Ectodermal cell (in vitro differentiated cells): ENCODE measurements at regions not wholly inside any gene's neighbourhood (a gene's known extent, or its start where the extent isn't known, plus 50 kb on each side); places are given as distances from the start of the nearest gene placed in this dataset.

Source experiments
- H3K27ac ChIP-seq: 2 replicates; pipeline ENCODE4 v1.7.0; 2013; ENCODE audit warnings: mild to moderate bottlenecking, low read depth, low read length; ENCODE audit not compliant: insufficient read depth, poor library complexity, severe bottlenecking
- H3K27me3 ChIP-seq: 2 replicates; pipeline ENCODE4 v1.7.0; 2013; ENCODE audit warnings: mild to moderate bottlenecking, low read length; ENCODE audit not compliant: insufficient read depth, control insufficient read depth, poor library complexity, severe bottlenecking
- H3K36me3 ChIP-seq: one replicate; pipeline ENCODE4 v1.7.0; 2013; ENCODE audit warnings: low read length; ENCODE audit not compliant: control insufficient read depth, insufficient read depth
- H3K4me1 ChIP-seq: one replicate; pipeline ENCODE4 v1.7.0; 2013; ENCODE audit warnings: low read length; ENCODE audit not compliant: control insufficient read depth, insufficient read depth
- H3K4me3 ChIP-seq: 2 replicates; pipeline ENCODE4 v1.7.0; 2013; ENCODE audit warnings: low read depth, low read length, control low read depth; ENCODE audit not compliant: insufficient read depth
- H3K9me3 ChIP-seq: 2 replicates; pipeline ENCODE4 v1.7.0; 2013; ENCODE audit warnings: mild to moderate bottlenecking, low read length, moderate library complexity; ENCODE audit not compliant: control insufficient read depth
- WGBS, 2 experiments: methylation state at CpG; one replicate each; pipeline ENCODE4 v1.1.7; 2013; ENCODE audit warnings: missing lambda C conversion rate in 2 of 2; 5-methylcytosine and 5-hydroxymethylcytosine counted together

GRCh38 chr3:10566451-10566850, 61.1 kb upstream of the ATP2B2 start:
- 100% methylated on average over 2 to 3 of the region's 3 CpGs for WGBS, 2 experiments
- H3K4me3 ChIP-seq: no peak overlapping the region
- H3K27me3 ChIP-seq: no peaks in the 10 kb centered on the region
- H3K4me1 ChIP-seq: no peaks in the 10 kb centered on the region
- no peaks in the 10 kb centered on the region for H3K36me3 ChIP-seq
- H3K27ac ChIP-seq: no peak overlapping the region
- H3K9me3 ChIP-seq: no peaks in the 10 kb centered on the region

GRCh38 chr3:10568549-10568948, 63.2 kb upstream of the ATP2B2 start:
- Histone ChIP-seq H3K27ac (no peak overlapping the region), H3K27me3 (no peaks in the 10 kb centered on the region), H3K4me1 (no peaks in the 10 kb centered on the region), H3K4me3 (no peak overlapping the region), H3K9me3 (no peaks in the 10 kb centered on the region), H3K36me3 (no peaks in the 10 kb centered on the region)
- 73 to 87% methylated on average over 5 of the region's 5 CpGs for WGBS, 2 experiments

- 91 to 93% methylated on average over 11 of the region's 11 CpGs for WGBS, 2 experiments
- H3K27me3 ChIP-seq: no peaks in the 10 kb centered on the region
- no peaks in the 10 kb centered on the region for H3K4me1 ChIP-seq
Observed at GRCh38 chr3:10570196-10570946, 65.0 kb upstream of the ATP2B2 start.

GRCh38 chr3:10574101-10574620, 68.8 kb upstream of the ATP2B2 start:
- Histone ChIP-seq H3K4me3 (no peak overlapping the region), H3K27ac (no peak overlapping the region), H3K9me3 (no peaks in the 10 kb centered on the region), H3K4me1 (no peaks in the 10 kb centered on the region), H3K36me3 (no peaks in the 10 kb centered on the region), H3K27me3 (no peaks in the 10 kb centered on the region)
- 87 to 89% methylated on average over 6 of the region's 6 CpGs for WGBS, 2 experiments

More at GRCh38 chr3:10570196-10570946, 65.0 kb upstream of the ATP2B2 start:
- no peak overlapping the region for H3K27ac ChIP-seq
- H3K4me3 ChIP-seq: no peak overlapping the region
- H3K36me3 ChIP-seq: no peaks in the 10 kb centered on the region
- no peaks in the 10 kb centered on the region for H3K9me3 ChIP-seq

- Histone ChIP-seq H3K27me3 (no peaks in the 10 kb centered on the region), H3K4me1 (no peaks in the 10 kb centered on the region), H3K27ac (no peak overlapping the region), H3K4me3 (no peak overlapping the region), H3K9me3 (no peaks in the 10 kb centered on the region), H3K36me3 (no peaks in the 10 kb centered on the region)
- 95 to 97% methylated on average over 5 of the region's 5 CpGs for WGBS, 2 experiments
Observed at GRCh38 chr3:10575601-10576160, 70.3 kb upstream of the ATP2B2 start.

GRCh38 chr3:10577486-10577885, 72.1 kb upstream of the ATP2B2 start:
- no peaks in the 10 kb centered on the region for H3K27me3 ChIP-seq
- 81 to 85% methylated on average over 7 of the region's 7 CpGs for WGBS, 2 experiments
- no peak overlapping the region for H3K4me3 ChIP-seq
- H3K9me3 ChIP-seq: no peaks in the 10 kb centered on the region
- H3K27ac ChIP-seq: no peak overlapping the region
- H3K36me3 ChIP-seq: no peaks in the 10 kb centered on the region
- H3K4me1 ChIP-seq: no peaks in the 10 kb centered on the region

- H3K27ac ChIP-seq: no peak overlapping the region
- 93 to 94% methylated on average over 8 of the region's 8 CpGs for WGBS, 2 experiments
- H3K27me3 ChIP-seq: no peaks in the 10 kb centered on the region
- H3K9me3 ChIP-seq: no peaks in the 10 kb centered on the region
- H3K4me3 ChIP-seq: no peak overlapping the region
- H3K36me3 ChIP-seq: no peaks in the 10 kb centered on the region
- H3K4me1 ChIP-seq: no peaks in the 10 kb centered on the region
Observed at GRCh38 chr3:10580426-10580825, 75.0 kb upstream of the ATP2B2 start.

GRCh38 chr3:10581251-10581650, 75.9 kb upstream of the ATP2B2 start:
- 93 to 96% methylated on average over 5 of the region's 5 CpGs for WGBS, 2 experiments
- Histone ChIP-seq H3K4me1 (no peaks in the 10 kb centered on the region), H3K4me3 (no peak overlapping the region), H3K27me3 (no peaks in the 10 kb centered on the region), H3K27ac (no peak overlapping the region), H3K36me3 (no peaks in the 10 kb centered on the region), H3K9me3 (no peaks in the 10 kb centered on the region)

GRCh38 chr3:10581716-10582115, 76.3 kb upstream of the ATP2B2 start:
- 94 to 97% methylated on average over 8 of the region's 8 CpGs for WGBS, 2 experiments
- Histone ChIP-seq H3K4me1 (no peaks in the 10 kb centered on the region), H3K4me3 (no peak overlapping the region), H3K27me3 (no peaks in the 10 kb centered on the region), H3K9me3 (no peaks in the 10 kb centered on the region), H3K27ac (no peak overlapping the region), H3K36me3 (no peaks in the 10 kb centered on the region)

GRCh38 chr3:10582733-10583132, 77.3 kb upstream of the ATP2B2 start:
- Histone ChIP-seq H3K27me3 (no peaks in the 10 kb centered on the region), H3K27ac (no peak overlapping the region), H3K9me3 (no peaks in the 10 kb centered on the region), H3K36me3 (no peaks in the 10 kb centered on the region), H3K4me3 (no peak overlapping the region), H3K4me1 (no peaks in the 10 kb centered on the region)
- 88 to 95% methylated on average over 3 of the region's 3 CpGs for WGBS, 2 experiments
